ENCODE measurements at regions not wholly inside any gene's neighbourhood (a gene's known extent, or its start where the extent isn't known, plus 50 kb on each side); places are given as distances from the start of the nearest gene placed in this dataset.

GRCh38 chr16:48913384-48913783 is 303.4 kb upstream of the N4BP1 start:
- DNase-seq (ENCODE audit: low read depth): no peak
- H3K4me3 ChIP-seq (ENCODE audit: low read depth, low read length): no peak overlapping the region
- TF ChIP-seq, protein P1, sequence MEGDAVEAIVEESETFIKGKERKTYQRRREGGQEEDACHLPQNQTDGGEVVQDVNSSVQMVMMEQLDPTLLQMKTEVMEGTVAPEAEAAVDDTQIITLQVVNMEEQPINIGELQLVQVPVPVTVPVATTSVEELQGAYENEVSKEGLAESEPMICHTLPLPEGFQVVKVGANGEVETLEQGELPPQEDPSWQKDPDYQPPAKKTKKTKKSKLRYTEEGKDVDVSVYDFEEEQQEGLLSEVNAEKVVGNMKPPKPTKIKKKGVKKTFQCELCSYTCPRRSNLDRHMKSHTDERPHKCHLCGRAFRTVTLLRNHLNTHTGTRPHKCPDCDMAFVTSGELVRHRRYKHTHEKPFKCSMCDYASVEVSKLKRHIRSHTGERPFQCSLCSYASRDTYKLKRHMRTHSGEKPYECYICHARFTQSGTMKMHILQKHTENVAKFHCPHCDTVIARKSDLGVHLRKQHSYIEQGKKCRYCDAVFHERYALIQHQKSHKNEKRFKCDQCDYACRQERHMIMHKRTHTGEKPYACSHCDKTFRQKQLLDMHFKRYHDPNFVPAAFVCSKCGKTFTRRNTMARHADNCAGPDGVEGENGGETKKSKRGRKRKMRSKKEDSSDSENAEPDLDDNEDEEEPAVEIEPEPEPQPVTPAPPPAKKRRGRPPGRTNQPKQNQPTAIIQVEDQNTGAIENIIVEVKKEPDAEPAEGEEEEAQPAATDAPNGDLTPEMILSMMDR (IDR thresholded peaks at IDR 0.05; ENCODE audit: control insufficient read depth, extremely low read depth, insufficient read depth): no peak

GRCh38 chr16:48912360-48912759 is 302.4 kb upstream of the N4BP1 start:
- TF ChIP-seq, protein P1 (IDR thresholded peaks at IDR 0.05; ENCODE audit: control insufficient read depth, extremely low read depth, insufficient read depth): no peak
- no peak for DNase-seq (ENCODE audit: low read depth)
- no peak overlapping the region for H3K4me3 ChIP-seq (ENCODE audit: low read depth, low read length)

- H3K4me3 ChIP-seq (ENCODE audit: low read depth, low read length): no peak overlapping the region
- no peak for DNase-seq (ENCODE audit: low read depth)
- TF ChIP-seq, protein P1 (IDR thresholded peaks at IDR 0.05; ENCODE audit: control insufficient read depth, extremely low read depth, insufficient read depth): peak; percentile 16; the same call in 1 of the 2 replicates
Measured at GRCh38 chr16:48911700-48912099, 301.7 kb upstream of the N4BP1 start.

DNA sequence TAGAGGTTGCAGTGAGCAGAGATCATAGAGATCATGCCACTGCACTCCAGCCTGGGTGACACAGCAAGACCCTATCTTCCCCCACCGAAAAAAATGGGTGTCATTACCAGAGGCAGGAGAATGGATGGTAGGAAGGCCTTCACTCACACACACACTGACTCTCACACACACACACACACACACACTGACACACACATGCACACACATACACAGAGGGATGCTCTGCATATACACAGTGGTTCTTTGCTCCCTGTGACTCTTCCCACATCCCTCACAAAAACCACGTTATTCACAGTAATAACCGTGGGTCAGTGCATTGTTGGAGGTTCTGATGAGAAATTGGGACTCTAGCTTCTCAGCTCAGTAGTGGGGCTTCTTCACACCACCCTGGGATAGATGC is 300.2 kb upstream of the N4BP1 start:
- H3K4me3 ChIP-seq (ENCODE audit: low read depth, low read length): no peak overlapping the region
- DNase-seq (ENCODE audit: low read depth): no peak
- TF ChIP-seq, protein P1 (IDR thresholded peaks at IDR 0.05; ENCODE audit: control insufficient read depth, extremely low read depth, insufficient read depth): no peak

- no peak overlapping the region for H3K4me3 ChIP-seq (ENCODE audit: low read depth, low read length)
- no peak for DNase-seq (ENCODE audit: low read depth)
- TF ChIP-seq, protein P1 (IDR thresholded peaks at IDR 0.05; ENCODE audit: control insufficient read depth, extremely low read depth, insufficient read depth): no peak
Measured at GRCh38 chr16:48909231-48909630, 299.3 kb upstream of the N4BP1 start.

- TF ChIP-seq, protein P1 (IDR thresholded peaks at IDR 0.05; ENCODE audit: control insufficient read depth, extremely low read depth, insufficient read depth): no peak
- no peak overlapping the region for H3K4me3 ChIP-seq (ENCODE audit: low read depth, low read length)
- DNase-seq (ENCODE audit: low read depth): no peak
Measured at GRCh38 chr16:48907906-48908634, 298.1 kb upstream of the N4BP1 start.
